ENCODE measurements at regions not wholly inside any gene's neighbourhood (a gene's known extent, or its start where the extent isn't known, plus 50 kb on each side); places are given as distances from the start of the nearest gene placed in this dataset.
"Not testable (repeated sequence)": the region's sequence is repeated elsewhere in the genome, so short reads cannot be mapped to it uniquely, and the experiment has no call there.

DNA sequence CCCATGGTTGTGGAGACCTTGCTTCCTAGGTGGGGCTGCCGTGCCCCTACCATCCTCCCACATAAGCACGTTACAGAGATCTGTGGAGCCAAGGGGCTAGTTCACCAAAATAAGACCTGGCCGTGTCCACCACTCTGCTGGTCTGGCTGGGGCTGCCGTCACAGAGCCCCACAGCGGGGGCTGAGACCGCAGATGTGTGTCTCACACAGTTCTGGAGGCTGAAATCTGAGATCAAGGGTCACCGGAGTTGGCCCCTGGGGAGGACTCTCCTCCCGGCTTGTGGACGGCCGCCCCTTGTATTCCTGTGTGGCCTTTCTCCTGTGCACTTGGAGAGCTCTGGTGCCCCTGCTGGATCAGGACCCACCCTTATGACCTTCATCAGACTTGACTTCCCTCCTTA is 147.4 kb downstream of the IGLL1 start:
- TF ChIP-seq, protein P1, sequence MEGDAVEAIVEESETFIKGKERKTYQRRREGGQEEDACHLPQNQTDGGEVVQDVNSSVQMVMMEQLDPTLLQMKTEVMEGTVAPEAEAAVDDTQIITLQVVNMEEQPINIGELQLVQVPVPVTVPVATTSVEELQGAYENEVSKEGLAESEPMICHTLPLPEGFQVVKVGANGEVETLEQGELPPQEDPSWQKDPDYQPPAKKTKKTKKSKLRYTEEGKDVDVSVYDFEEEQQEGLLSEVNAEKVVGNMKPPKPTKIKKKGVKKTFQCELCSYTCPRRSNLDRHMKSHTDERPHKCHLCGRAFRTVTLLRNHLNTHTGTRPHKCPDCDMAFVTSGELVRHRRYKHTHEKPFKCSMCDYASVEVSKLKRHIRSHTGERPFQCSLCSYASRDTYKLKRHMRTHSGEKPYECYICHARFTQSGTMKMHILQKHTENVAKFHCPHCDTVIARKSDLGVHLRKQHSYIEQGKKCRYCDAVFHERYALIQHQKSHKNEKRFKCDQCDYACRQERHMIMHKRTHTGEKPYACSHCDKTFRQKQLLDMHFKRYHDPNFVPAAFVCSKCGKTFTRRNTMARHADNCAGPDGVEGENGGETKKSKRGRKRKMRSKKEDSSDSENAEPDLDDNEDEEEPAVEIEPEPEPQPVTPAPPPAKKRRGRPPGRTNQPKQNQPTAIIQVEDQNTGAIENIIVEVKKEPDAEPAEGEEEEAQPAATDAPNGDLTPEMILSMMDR (conservative IDR thresholded peaks at IDR 0.05; ENCODE audit: low read depth, low read length) = not testable (repeated sequence)
- not testable (repeated sequence) for TF ChIP-seq RFX5 (IDR thresholded peaks at IDR 0.05; ENCODE audit: low read depth, low read length); CEBPB (IDR thresholded peaks at IDR 0.05; ENCODE audit: low read depth, low read length); RCOR1 (IDR thresholded peaks at IDR 0.05; ENCODE audit: insufficient replicate concordance, low read length); SMC3 (IDR thresholded peaks at IDR 0.05; ENCODE audit: low read depth, low read length); BHLHE40 (IDR thresholded peaks at IDR 0.05; ENCODE audit: low read depth, low read length); RAD21 (IDR thresholded peaks at IDR 0.05; ENCODE audit: low read length); POLR2A (IDR thresholded peaks at IDR 0.05; ENCODE audit: low read depth, low read length); MXI1 (IDR thresholded peaks at IDR 0.05; ENCODE audit: borderline replicate concordance, low read depth, low read length); MAZ (IDR thresholded peaks at IDR 0.05; ENCODE audit: borderline replicate concordance, low read depth, low read length)
- TF ChIP-seq, protein P2, sequence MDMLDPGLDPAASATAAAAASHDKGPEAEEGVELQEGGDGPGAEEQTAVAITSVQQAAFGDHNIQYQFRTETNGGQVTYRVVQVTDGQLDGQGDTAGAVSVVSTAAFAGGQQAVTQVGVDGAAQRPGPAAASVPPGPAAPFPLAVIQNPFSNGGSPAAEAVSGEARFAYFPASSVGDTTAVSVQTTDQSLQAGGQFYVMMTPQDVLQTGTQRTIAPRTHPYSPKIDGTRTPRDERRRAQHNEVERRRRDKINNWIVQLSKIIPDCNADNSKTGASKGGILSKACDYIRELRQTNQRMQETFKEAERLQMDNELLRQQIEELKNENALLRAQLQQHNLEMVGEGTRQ (IDR thresholded peaks at IDR 0.05; ENCODE audit: low read depth, low read length) = not testable (repeated sequence)
- TF ChIP-seq, protein P3, sequence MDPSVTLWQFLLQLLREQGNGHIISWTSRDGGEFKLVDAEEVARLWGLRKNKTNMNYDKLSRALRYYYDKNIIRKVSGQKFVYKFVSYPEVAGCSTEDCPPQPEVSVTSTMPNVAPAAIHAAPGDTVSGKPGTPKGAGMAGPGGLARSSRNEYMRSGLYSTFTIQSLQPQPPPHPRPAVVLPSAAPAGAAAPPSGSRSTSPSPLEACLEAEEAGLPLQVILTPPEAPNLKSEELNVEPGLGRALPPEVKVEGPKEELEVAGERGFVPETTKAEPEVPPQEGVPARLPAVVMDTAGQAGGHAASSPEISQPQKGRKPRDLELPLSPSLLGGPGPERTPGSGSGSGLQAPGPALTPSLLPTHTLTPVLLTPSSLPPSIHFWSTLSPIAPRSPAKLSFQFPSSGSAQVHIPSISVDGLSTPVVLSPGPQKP (IDR thresholded peaks at IDR 0.05; ENCODE audit: borderline replicate concordance, low read depth, low read length) = not testable (repeated sequence)

All from IMR-90 (cell line).